ENCODE measurements at regions not wholly inside any gene's neighbourhood (a gene's known extent, or its start where the extent isn't known, plus 50 kb on each side); places are given as distances from the start of the nearest gene placed in this dataset.

DNA sequence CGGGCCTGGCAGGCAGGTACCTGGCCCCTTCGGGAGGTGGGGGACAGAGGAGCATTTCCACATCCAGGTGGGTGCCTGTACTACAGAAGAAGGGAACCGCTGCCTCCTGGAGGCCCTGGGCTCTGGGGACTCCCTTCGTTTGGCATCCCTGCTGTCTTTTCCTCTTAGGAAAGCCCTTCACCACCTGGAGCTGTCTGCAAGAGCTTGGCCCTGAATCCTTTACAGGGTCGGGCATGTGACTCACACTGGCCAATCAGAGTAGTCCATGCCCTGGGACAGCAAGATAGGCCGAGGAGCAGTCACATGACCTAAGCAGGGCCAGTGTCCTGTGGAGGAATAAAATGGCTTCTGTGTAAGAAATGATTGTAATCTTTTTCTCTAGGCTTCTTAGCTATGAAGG is 224.9 kb downstream of the ANKRD60 start:
- no peak for DNase-seq
- no TSS peak for BruUV-seq (replicated peaks)

DNA sequence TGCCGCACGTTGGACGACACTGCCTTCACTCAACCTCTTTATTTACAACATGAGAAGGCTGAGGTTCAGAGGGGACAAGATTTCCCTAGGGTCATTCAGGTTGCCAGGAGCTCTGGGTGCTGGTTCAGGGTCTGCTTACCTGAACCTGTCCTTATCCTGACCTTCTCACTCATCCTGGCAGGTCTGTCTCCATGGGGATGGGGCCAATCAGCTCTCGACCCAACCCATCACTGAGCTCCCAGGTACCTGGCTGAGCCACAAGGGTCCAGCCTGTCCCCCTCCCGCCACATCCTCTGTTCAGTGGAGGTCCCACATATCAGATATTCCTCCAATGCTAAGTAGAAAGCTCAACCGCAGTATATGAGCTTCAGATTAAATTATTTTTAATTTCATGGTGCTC is 225.6 kb downstream of the ANKRD60 start:
- H3K27me3 ChIP-seq (replicated peaks; ENCODE audit: control insufficient read depth, insufficient read depth, low read length): no peaks in the 10 kb centered on the region
- no peak overlapping the region for H3K4me3 Mint-ChIP-seq (ENCODE audit: unreplicated experiment)
- H3K27me3 Mint-ChIP-seq (ENCODE audit: insufficient read depth, unreplicated experiment): no peaks in the 10 kb centered on the region
- TF ChIP-seq, protein P1, sequence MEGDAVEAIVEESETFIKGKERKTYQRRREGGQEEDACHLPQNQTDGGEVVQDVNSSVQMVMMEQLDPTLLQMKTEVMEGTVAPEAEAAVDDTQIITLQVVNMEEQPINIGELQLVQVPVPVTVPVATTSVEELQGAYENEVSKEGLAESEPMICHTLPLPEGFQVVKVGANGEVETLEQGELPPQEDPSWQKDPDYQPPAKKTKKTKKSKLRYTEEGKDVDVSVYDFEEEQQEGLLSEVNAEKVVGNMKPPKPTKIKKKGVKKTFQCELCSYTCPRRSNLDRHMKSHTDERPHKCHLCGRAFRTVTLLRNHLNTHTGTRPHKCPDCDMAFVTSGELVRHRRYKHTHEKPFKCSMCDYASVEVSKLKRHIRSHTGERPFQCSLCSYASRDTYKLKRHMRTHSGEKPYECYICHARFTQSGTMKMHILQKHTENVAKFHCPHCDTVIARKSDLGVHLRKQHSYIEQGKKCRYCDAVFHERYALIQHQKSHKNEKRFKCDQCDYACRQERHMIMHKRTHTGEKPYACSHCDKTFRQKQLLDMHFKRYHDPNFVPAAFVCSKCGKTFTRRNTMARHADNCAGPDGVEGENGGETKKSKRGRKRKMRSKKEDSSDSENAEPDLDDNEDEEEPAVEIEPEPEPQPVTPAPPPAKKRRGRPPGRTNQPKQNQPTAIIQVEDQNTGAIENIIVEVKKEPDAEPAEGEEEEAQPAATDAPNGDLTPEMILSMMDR (IDR thresholded peaks at IDR 0.05; ENCODE audit: insufficient read depth in 1 of 2, low read depth in 1 of 2, low read length in 1 of 2, severe bottlenecking in 1 of 2, unreplicated experiment in 1 of 2): no peak
- ChIA-PET POLR2A (interaction anchor here (0.7 kb wide), 1 partner anchor 145 kb away, joined by 4 read pairs; no protein-coding TSS in a partner anchor), CTCF (no interaction called here)
- no peak overlapping the region for H3K27ac Mint-ChIP-seq (ENCODE audit: unreplicated experiment)
- no peak overlapping the region for H3K4me3 ChIP-seq (ENCODE audit: low read depth, low read length)
- H3K9me3 ChIP-seq: peaks cover 6% of the 10 kb centered on the region; the same call in 1 of the 2 replicates
- DNase-seq: no peak
- H3K36me3 ChIP-seq (ENCODE audit: control insufficient read depth, insufficient read depth, low read length): no peaks in the 10 kb centered on the region
- H3K4me1 ChIP-seq: no peaks in the 10 kb centered on the region
- H3K4me1 Mint-ChIP-seq (ENCODE audit: low read depth, unreplicated experiment): no peaks in the 10 kb centered on the region
- BruUV-seq (replicated peaks): no TSS peak
- no peaks in the 10 kb centered on the region for H3K36me3 Mint-ChIP-seq (ENCODE audit: insufficient read depth, unreplicated experiment)
- intact Hi-C loops (cut with micrococcal nuclease; ENCODE audit: unreplicated experiment): no loop called here
- peaks cover 9% of the 10 kb centered on the region for H3K9me3 Mint-ChIP-seq (ENCODE audit: unreplicated experiment)

More for the DNA sequence above, 224.9 kb downstream of the ANKRD60 start:
- Mint-ChIP-seq H3K27ac (ENCODE audit: unreplicated experiment) (no peak overlapping the region), H3K36me3 (ENCODE audit: insufficient read depth, unreplicated experiment) (no peaks in the 10 kb centered on the region), H3K27me3 (ENCODE audit: insufficient read depth, unreplicated experiment) (peaks cover 4% of the 10 kb centered on the region), H3K9me3 (ENCODE audit: unreplicated experiment) (peaks cover 9% of the 10 kb centered on the region), H3K4me3 (ENCODE audit: unreplicated experiment) (no peak overlapping the region), H3K4me1 (ENCODE audit: low read depth, unreplicated experiment) (no peaks in the 10 kb centered on the region)
- POLR2A ChIA-PET: no interaction called here
- intact Hi-C loops (cut with micrococcal nuclease; ENCODE audit: unreplicated experiment): no loop called here
- TF ChIP-seq, protein P1 (IDR thresholded peaks at IDR 0.05; ENCODE audit: insufficient read depth in 1 of 2, low read depth in 1 of 2, low read length in 1 of 2, severe bottlenecking in 1 of 2, unreplicated experiment in 1 of 2): no peak
- Histone ChIP-seq H3K4me3 (ENCODE audit: low read depth, low read length) (no peak overlapping the region), H3K9me3 (peaks cover 6% of the 10 kb centered on the region; the same call in 1 of the 2 replicates), H3K27me3 (replicated peaks; ENCODE audit: control insufficient read depth, insufficient read depth, low read length) (no peaks in the 10 kb centered on the region), H3K36me3 (ENCODE audit: control insufficient read depth, insufficient read depth, low read length) (no peaks in the 10 kb centered on the region), H3K4me1 (no peaks in the 10 kb centered on the region)
- CTCF ChIA-PET: no interaction called here

DNA sequence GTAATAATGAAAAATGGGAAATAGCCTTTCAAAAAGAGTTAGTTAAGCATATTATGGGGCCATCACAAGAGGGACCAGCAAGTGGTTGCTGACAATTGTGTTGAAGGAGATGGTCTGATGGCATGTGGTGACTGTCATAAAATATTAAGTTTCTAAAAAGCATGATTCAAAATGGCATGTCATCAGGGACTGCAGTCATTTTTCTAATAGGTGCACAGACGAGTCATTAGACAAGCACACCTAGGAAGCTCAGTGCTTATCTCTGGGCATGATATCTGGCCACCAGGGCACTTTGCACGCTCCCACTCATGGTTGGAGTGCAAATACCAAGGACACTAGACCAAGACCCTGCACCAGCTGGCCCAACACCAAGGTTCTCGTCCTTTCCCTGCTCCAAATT is 226.5 kb downstream of the ANKRD60 start:
- Mint-ChIP-seq H3K4me1 (ENCODE audit: low read depth, unreplicated experiment) (no peaks in the 10 kb centered on the region), H3K27me3 (ENCODE audit: insufficient read depth, unreplicated experiment) (no peaks in the 10 kb centered on the region), H3K4me3 (ENCODE audit: unreplicated experiment) (no peak overlapping the region), H3K36me3 (ENCODE audit: insufficient read depth, unreplicated experiment) (no peaks in the 10 kb centered on the region), H3K27ac (ENCODE audit: unreplicated experiment) (no peak overlapping the region), H3K9me3 (ENCODE audit: unreplicated experiment) (peaks cover 9% of the 10 kb centered on the region)
- no peak overlapping the region for H3K4me3 ChIP-seq (ENCODE audit: low read depth, low read length)
- no TSS peak for BruUV-seq (replicated peaks)
- peaks cover 6% of the 10 kb centered on the region; the same call in 1 of the 2 replicates for H3K9me3 ChIP-seq
- no peaks in the 10 kb centered on the region for H3K27me3 ChIP-seq (replicated peaks; ENCODE audit: control insufficient read depth, insufficient read depth, low read length)
- no peaks in the 10 kb centered on the region for H3K4me1 ChIP-seq
- POLR2A ChIA-PET: no interaction called here
- TF ChIP-seq, protein P1 (IDR thresholded peaks at IDR 0.05; ENCODE audit: insufficient read depth in 1 of 2, low read depth in 1 of 2, low read length in 1 of 2, severe bottlenecking in 1 of 2, unreplicated experiment in 1 of 2): no peak
- no peaks in the 10 kb centered on the region for H3K36me3 ChIP-seq (ENCODE audit: control insufficient read depth, insufficient read depth, low read length)
- intact Hi-C loops (cut with micrococcal nuclease; ENCODE audit: unreplicated experiment): no loop called here
- CTCF ChIA-PET: no interaction called here
- DNase-seq: no peak
